ENCODE measurements at regions not wholly inside any gene's neighbourhood (a gene's known extent, or its start where the extent isn't known, plus 50 kb on each side); places are given as distances from the start of the nearest gene placed in this dataset.

- Mint-ChIP-seq H3K4me1 (ENCODE audit: low read depth) (no peaks in the 10 kb centered on the region), H3K9me3 (peaks cover 3% of the 10 kb centered on the region), H3K36me3 (ENCODE audit: low read depth) (no peaks in the 10 kb centered on the region), H3K4me3 (no peak overlapping the region), H3K27me3 (no peaks in the 10 kb centered on the region), H3K27ac (no peak overlapping the region)
- ATAC-seq (ENCODE audit: poor library complexity) (no peak), DNase-seq (no peak)
- no peak for TF ChIP-seq CTCF (IDR thresholded peaks at IDR 0.05)
- Histone ChIP-seq H3K9me3 (ENCODE audit: control insufficient read depth in 1 of 2, insufficient read depth in 1 of 2, low read length in 2 of 2) (peaks cover 0 to 11% of the 10 kb centered on the region in 2 experiments), H3K27me3 (ENCODE audit: control insufficient read depth in 1 of 2, insufficient read depth in 2 of 2, low read length in 2 of 2) (no peaks in the 10 kb centered on the region), H3K36me3 (ENCODE audit: insufficient read depth, low read length) (no peaks in the 10 kb centered on the region), H3K4me1 (ENCODE audit: insufficient read depth, low read length) (no peaks in the 10 kb centered on the region), H3K27ac (ENCODE audit: low read depth in 1 of 2, low read length in 2 of 2) (no peak overlapping the region), H3K4me3 (ENCODE audit: low read length) (no peak overlapping the region)
- intact Hi-C loops (cut with DNase I, micrococcal nuclease), result no loop called here
- CTCF ChIA-PET, result no interaction called here
- POLR2A ChIA-PET, result no interaction called here
These were observed 83.6 kb upstream of the PTCHD1 start for GRCh38 chrX:23251043-23251442.

GRCh38 chrX:23263892-23264291 lies 70.8 kb upstream of the PTCHD1 start:
- Mint-ChIP-seq H3K4me3 (no peak overlapping the region), H3K27me3 (no peaks in the 10 kb centered on the region), H3K27ac (no peak overlapping the region), H3K9me3 (peaks cover 3% of the 10 kb centered on the region), H3K36me3 (ENCODE audit: low read depth) (no peaks in the 10 kb centered on the region), H3K4me1 (ENCODE audit: low read depth) (no peaks in the 10 kb centered on the region)
- intact Hi-C loops (cut with DNase I, micrococcal nuclease), result no loop called here
- CTCF ChIA-PET, result interaction anchor here (0.7 kb wide), 1 partner anchor 1373 kb away, joined by 6 read pairs; no protein-coding TSS in a partner anchor
- no peaks in the 10 kb centered on the region for H3K4me1 ChIP-seq (ENCODE audit: insufficient read depth, low read length)
- no peak overlapping the region for H3K27ac ChIP-seq (ENCODE audit: low read depth in 1 of 2, low read length in 2 of 2)
- no peak for DNase-seq
- TF ChIP-seq CTCF (IDR thresholded peaks at IDR 0.05), result no peak
- H3K9me3 ChIP-seq (ENCODE audit: control insufficient read depth in 1 of 2, insufficient read depth in 1 of 2, low read length in 2 of 2), result no peaks in the 10 kb centered on the region
- no peak overlapping the region for H3K4me3 ChIP-seq (ENCODE audit: low read length)
- no peak for ATAC-seq (ENCODE audit: poor library complexity)
- H3K36me3 ChIP-seq (ENCODE audit: insufficient read depth, low read length), result no peaks in the 10 kb centered on the region
- no peaks in the 10 kb centered on the region for H3K27me3 ChIP-seq (ENCODE audit: control insufficient read depth in 1 of 2, insufficient read depth in 2 of 2, low read length in 2 of 2)
- POLR2A ChIA-PET, result no interaction called here

GRCh38 chrX:23269923-23270322 lies 64.7 kb upstream of the PTCHD1 start:
- Histone ChIP-seq H3K27ac (ENCODE audit: low read depth in 1 of 2, low read length in 2 of 2) (no peak overlapping the region), H3K9me3 (ENCODE audit: control insufficient read depth in 1 of 2, insufficient read depth in 1 of 2, low read length in 2 of 2) (no peaks in the 10 kb centered on the region), H3K4me1 (ENCODE audit: insufficient read depth, low read length) (no peaks in the 10 kb centered on the region), H3K4me3 (ENCODE audit: low read length) (no peak overlapping the region), H3K36me3 (ENCODE audit: insufficient read depth, low read length) (no peaks in the 10 kb centered on the region), H3K27me3 (ENCODE audit: control insufficient read depth in 1 of 2, insufficient read depth in 2 of 2, low read length in 2 of 2) (no peaks in the 10 kb centered on the region)
- Mint-ChIP-seq H3K36me3 (ENCODE audit: low read depth) (no peaks in the 10 kb centered on the region), H3K9me3 (no peaks in the 10 kb centered on the region), H3K4me1 (ENCODE audit: low read depth) (no peaks in the 10 kb centered on the region), H3K4me3 (no peak overlapping the region), H3K27me3 (no peaks in the 10 kb centered on the region), H3K27ac (no peak overlapping the region)
- intact Hi-C loops (cut with DNase I, micrococcal nuclease), result no loop called here
- no peak for ATAC-seq (ENCODE audit: poor library complexity)
- ChIA-PET POLR2A (no interaction called here), CTCF (no interaction called here)
- DNase-seq, result no peak
- no peak for TF ChIP-seq CTCF (IDR thresholded peaks at IDR 0.05)
